ENCODE measurements at regions not wholly inside any gene's neighbourhood (a gene's known extent, or its start where the extent isn't known, plus 50 kb on each side); places are given as distances from the start of the nearest gene placed in this dataset.
"Not testable (repeated sequence)": the region's sequence is repeated elsewhere in the genome, so short reads cannot be mapped to it uniquely, and the experiment has no call there.

DNA sequence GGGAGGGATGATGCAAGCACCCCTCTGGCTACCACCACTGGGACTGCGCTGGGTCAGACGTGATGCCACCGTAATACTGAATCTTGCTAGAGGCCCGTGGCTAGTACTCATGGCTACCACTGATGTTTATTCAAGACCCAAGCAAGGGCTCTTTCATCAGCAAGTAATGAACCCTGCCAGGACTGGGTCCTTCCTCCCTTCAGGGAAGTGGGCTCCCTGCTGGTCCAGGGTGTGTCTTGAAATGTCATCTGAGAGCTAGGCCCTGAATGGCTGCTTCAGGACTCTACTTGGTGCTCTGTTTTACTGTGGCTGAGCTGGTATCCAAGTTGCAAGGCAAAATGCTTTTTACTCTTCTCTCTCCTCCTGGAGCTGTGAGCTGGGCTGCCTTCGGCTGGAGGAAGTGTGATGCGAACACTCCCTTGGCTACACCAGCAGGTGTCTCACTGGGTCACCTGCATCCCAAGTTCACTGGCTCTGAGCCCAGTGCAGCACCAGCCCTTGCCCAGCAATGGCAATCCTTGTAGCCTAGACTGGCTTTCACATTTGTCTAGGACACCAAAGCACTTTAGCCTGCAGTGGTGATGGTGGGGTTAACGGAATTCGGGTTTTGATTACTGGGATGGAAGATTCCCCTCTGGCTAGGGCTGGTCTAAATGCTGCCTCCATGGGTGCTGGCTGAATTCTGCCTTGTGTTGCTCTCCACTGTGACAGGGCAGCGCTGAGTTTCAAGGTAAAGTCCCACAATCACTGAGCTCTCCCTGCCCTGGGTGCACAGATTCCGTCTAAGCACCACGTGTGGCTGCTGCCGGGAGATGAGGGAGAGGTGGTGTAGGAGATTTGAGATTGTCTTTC lies 98.6 kb downstream of the USP22 start:
- DNase-seq (ENCODE audit: low spot score): no peak

DNA sequence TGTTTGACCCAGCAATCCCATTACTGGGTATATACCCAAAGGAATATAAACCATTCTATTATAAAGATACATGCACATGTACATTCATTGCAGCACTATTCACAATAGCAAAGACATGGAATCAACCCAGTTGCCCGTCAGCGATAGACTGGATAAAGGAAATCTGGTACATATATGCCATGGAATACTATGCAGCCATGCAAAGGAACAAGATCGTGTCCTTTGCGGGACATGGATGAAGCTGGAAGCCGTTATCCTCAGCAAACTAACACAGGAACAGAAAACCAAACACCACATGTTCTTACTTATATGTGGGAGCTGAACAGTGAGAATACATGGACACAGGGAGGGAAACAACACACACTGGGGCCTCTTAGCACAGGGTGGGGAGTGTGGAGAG lies 95.1 kb downstream of the USP22 start:
- not testable (repeated sequence) for DNase-seq (ENCODE audit: low spot score)

DNA sequence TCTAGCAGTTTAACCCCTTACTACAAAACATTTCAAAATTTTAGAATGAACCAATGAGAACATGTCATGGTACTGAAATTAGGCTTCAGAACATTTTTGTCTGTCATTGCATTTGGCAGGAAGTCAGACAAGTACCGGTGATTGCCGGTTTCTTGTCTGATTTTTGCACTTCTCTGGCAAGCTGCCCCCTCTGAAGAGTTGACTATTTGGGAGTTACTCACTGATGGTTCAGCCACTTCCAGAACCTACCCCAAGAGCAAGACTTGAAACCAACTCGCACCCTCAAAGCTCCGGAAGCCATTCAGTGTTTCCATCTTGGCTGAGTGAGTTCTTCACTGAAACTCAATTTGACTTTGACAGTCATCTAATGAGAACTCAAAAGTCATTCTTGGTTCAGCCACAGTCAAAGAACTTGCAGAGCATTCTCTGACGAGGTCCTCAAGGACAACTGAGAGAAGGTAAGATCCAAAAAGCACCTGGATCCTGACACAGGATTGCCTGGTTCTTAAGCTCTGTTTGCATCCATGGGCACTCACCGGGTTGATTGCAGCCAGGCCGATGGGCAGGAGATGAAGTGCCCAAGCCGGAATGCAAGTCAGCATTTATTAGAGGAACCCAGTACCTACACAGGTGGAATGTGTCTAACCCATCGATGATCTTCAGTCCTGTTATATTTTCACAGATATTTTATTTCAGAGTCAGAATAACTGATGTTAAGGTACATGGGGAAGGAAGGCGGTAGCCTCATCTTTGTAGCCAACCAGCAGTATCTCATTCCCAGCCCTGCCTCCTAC lies 93.6 kb downstream of the USP22 start:
- no peak for DNase-seq (ENCODE audit: low spot score)
